AG09319 (cell line): ENCODE measurements at regions not wholly inside any gene's neighbourhood (a gene's known extent, or its start where the extent isn't known, plus 50 kb on each side); places are given as distances from the start of the nearest gene placed in this dataset.

Experiments
- DNase-seq: peaks from one replicate; pipeline ENCODE4 v3.0.0-alpha.2; 2010; ENCODE audit warnings: low read depth; ENCODE audit errors: extremely low read depth
- TF ChIP-seq, protein P1 (sequence below): IDR thresholded peaks from 2 replicates; pipeline ENCODE4 v1.5.1; 2011; ENCODE audit warnings: low read depth, mild to moderate bottlenecking, inconsistent platforms, low read length, moderate library complexity

DNA sequence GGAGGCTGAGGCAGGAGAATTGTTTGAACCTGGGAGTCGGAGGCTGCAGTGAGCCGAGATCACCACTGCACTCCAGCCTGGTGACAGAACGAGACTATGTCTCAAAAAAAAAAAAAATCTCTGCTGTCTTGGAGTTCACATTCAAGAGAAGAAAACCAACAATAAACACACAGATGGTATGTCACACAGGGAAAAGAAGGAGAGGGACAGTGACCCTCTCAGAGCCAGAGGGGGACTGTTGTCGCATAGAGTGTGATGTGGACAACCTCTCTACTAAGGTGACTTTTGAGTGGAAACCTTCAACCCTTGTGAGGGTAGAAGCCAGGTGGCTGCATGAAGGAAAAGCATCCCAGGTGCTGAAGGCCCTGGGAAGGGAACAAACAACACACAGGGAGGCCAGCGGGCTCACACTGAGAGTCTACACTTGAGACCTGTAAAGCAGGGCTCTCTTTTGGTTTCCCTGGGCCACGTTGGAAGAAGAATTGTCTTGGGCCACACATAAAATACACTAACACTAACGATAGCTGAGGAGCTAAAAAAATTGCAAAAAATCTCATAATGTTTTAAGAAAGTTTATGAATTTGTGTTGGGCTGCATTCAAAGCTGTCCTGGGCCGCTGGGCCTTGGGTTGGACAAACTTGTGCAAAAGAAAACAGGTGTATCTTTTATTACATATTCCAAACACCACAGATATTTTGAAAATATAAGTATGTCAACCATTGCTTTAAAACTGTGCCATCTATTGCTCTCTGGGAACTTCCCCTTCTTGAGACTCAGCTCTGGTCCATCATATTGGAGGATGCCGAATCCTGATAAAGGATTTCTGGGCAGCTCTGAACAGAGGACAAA, 136.0 kb downstream of the DDX1 start:
- DNase-seq, result no peak
- TF ChIP-seq, protein P1, sequence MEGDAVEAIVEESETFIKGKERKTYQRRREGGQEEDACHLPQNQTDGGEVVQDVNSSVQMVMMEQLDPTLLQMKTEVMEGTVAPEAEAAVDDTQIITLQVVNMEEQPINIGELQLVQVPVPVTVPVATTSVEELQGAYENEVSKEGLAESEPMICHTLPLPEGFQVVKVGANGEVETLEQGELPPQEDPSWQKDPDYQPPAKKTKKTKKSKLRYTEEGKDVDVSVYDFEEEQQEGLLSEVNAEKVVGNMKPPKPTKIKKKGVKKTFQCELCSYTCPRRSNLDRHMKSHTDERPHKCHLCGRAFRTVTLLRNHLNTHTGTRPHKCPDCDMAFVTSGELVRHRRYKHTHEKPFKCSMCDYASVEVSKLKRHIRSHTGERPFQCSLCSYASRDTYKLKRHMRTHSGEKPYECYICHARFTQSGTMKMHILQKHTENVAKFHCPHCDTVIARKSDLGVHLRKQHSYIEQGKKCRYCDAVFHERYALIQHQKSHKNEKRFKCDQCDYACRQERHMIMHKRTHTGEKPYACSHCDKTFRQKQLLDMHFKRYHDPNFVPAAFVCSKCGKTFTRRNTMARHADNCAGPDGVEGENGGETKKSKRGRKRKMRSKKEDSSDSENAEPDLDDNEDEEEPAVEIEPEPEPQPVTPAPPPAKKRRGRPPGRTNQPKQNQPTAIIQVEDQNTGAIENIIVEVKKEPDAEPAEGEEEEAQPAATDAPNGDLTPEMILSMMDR, result no peak

GRCh38 chr2:15728245-15728938, 136.7 kb downstream of the DDX1 start:
- TF ChIP-seq, protein P1, result no peak
- DNase-seq, result no peak

DNA sequence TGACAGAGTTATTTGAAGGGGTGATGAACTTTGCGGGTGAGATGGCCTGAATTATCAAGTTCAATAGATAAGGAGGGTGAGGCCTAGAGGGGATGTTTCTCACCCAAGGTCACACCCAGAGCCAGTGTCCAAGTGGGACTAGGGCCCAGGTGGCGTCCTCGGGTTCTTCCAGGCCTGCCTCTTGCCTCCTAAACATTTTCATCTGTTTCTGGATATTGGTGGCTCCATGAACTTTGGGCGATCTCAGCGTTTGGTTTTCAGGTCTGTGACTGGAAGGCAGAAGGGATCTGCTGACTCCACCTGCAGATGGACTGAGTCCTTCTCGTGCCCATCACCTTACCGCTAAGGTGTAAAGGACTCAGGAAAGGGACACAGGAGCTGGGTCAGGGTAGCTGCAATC, 137.3 kb downstream of the DDX1 start:
- TF ChIP-seq, protein P1, result no peak
- DNase-seq, result no peak

DNA sequence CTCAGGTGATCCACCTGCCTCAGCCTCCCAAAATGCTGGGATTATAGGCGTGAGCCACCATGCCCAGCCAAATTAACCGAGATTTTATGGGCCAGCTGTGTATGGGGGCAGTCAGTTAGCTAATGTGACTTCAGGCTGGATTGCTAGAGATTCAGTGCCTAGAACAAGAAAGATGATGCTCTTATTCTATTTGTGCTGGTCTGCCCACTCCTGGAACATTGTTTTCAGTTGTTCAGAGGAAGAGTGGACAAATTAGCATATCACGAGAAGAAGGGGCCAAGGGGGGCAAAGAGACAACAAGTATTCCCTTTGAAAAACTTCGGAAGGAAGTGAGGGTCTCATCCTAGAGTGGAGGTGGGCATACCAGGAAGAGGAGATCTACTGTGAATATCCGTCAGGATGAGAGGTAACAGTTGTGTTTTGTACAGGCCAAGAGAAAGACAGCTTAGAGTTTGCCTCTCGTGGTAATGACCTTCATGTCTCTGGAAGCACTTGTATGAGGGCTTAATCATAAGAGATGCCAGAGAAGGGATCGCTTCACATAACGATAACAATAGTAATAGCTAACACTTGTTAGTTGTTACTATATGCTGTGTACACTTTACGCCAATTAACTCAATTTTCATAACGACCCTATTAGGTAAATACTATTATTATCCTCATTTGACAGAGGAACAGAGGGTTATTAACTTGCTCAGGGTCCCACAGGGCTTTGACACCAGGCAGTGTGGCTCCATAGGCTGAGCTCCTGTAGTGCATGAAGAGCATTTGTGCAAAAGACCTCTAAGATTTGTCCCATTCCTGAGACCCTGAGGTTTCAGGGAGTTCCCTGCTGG, 138.3 kb downstream of the DDX1 start:
- TF ChIP-seq, protein P1, result no peak
- DNase-seq, result no peak

GRCh38 chr2:15730545-15731212, 139.0 kb downstream of the DDX1 start:
- DNase-seq, result peak; percentile 92
- TF ChIP-seq, protein P1, result no peak

DNA sequence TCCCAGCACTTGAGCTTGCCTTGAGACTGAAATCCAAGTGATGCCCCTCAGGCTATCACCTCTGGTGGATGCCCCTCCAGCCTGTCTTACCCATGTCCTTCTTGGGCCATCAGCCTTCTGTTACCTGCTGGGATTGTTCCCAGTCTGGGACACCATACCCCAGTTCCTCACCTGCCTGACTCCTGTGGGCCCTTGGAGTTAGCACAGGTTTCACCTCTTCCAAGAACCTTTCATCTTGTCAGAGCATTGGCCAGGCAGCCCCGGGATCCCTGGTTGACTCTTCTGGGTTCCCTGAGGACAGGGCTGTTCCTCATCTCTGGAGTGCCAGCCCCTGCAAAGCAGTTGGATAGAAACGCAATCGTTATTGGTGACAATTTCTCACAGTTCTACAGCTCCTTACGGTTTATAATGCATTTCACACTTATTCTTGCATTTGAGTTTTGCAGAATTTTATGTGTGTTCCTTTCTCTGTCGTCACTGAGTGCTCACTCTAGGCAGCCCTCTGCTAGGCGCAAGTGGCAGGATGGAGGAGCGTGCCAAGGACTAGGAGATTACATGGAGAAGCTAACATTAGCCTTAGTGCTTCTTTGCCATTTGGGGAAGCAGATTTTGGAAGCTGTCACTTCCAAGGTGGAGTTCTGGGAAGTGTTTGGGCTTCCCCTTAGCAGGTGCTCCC, 139.7 kb downstream of the DDX1 start:
- DNase-seq, result no peak
- TF ChIP-seq, protein P1, result no peak
